DOHH2 (cell line): ENCODE measurements at regions not wholly inside any gene's neighbourhood (a gene's known extent, or its start where the extent isn't known, plus 50 kb on each side); places are given as distances from the start of the nearest gene placed in this dataset.

Source experiments
- CTCF ChIP-seq: fragments of 200-600 bp; sonication (generic); IDR thresholded peaks from one replicate; pipeline ENCODE4 v1.5.1; 2014; ENCODE audit warnings: antibody characterized with exemption, mild to moderate bottlenecking, low read depth, low read length; ENCODE audit not compliant: poor library complexity, severe bottlenecking
- EZH2phosphoT487 ChIP-seq: fragments of 200-600 bp; sonication (generic); IDR thresholded peaks from 2 replicates; pipeline ENCODE4 v1.6.1; 2017; ENCODE audit warnings: borderline replicate concordance, mild to moderate bottlenecking, antibody characterized with exemption, low read length, moderate library complexity, mixed read lengths

- TF ChIP-seq CTCF (no peak), EZH2phosphoT487 (no peak)
Observed at GRCh38 chr11:15683528-15683927, 568.8 kb downstream of the INSC start.
